Left hindlimb (tissue), 1 donor: ENCODE measurements at regions not wholly inside any gene's neighbourhood (a gene's known extent, or its start where the extent isn't known, plus 50 kb on each side); places are given as distances from the start of the nearest gene placed in this dataset.
A peak's percentile ranks its signal among the peaks of the same experiment; 100 is the strongest.

ENCODE experiments used
- DNase-seq: peaks from one replicate; pipeline ENCODE4 v3.0.0-alpha.2; 2018

- no peak for DNase-seq
Observed at GRCh38 chr10:111756217-111757061, 427.1 kb downstream of the GPAM start.

- DNase-seq: no peak
Observed at GRCh38 chr10:111758593-111758992, 425.0 kb downstream of the GPAM start.

- DNase-seq: no peak
Observed at GRCh38 chr10:111762114-111762513, 421.5 kb downstream of the GPAM start.

GRCh38 chr10:111765216-111765615 is 418.3 kb downstream of the GPAM start:
- no peak for DNase-seq

- DNase-seq: no peak
Observed at GRCh38 chr10:111766464-111766863, 417.1 kb downstream of the GPAM start.

GRCh38 chr10:111767661-111768060 is 415.9 kb downstream of the GPAM start:
- DNase-seq: no peak

- no peak for DNase-seq
Observed at GRCh38 chr10:111773950-111774349, 409.6 kb downstream of the GPAM start.

DNA sequence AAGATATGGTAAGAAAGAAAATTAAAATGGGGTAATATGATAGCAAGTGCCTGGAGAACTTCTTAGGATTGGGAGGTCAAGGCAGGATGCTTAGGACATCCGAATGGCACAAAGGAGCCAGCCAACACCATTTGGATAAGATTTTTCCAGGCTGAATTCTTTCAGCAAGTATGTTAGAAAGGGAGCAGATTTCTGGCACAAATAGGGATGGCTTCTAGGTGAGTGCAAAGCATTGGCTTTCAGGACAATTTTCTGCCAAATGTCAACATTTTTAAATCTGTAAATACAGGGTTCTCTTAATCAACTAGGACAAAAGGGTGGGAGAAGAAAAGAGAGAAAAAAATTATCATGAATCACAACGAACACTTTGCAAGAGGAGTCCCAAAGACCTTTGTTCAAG is 409.1 kb downstream of the GPAM start:
- DNase-seq: no peak

DNA sequence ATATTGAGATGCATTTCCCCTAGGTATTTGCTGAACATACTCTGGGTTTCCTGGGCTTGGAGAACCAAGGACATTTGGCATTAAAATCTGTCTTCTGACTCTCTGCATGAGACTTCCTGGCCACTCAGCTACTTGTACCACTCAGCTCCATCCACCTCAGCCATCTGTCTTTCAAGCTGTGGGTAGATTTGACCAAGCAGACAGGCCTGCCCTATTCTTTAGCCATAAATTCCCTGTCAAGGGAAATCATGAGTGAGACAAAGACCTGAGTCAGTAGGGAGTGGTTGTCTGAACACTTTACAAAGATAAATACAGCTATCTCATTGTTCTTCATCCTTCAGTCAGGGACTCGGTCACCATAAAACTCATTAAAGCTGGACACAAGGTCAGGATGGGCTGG is 399.1 kb downstream of the GPAM start:
- DNase-seq: no peak

DNA sequence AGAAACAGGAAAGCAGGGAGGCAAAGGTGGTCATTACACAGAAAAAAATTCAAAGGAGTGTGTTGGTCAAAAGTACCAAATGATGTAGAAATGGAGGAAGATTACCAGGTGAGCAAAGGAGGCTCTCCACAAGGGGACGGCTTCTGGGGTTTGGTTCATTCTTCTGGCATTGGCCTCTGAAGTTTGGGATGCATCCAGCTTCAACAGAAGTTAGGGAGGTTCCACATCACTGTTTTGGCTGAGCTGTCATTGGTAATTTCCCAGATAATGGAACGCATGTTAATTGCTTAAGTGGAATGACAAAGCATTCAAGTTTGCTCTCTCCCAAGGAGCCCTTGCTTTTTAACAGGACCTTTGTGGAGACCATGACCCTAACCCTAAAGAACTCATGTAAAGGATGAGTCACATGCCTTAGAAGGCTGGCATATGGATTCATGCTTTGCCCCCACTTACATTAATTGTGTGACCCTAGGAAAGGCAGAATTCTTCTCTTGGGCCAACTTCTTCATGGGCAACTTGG is 398.6 kb downstream of the GPAM start:
- no peak for DNase-seq

DNA sequence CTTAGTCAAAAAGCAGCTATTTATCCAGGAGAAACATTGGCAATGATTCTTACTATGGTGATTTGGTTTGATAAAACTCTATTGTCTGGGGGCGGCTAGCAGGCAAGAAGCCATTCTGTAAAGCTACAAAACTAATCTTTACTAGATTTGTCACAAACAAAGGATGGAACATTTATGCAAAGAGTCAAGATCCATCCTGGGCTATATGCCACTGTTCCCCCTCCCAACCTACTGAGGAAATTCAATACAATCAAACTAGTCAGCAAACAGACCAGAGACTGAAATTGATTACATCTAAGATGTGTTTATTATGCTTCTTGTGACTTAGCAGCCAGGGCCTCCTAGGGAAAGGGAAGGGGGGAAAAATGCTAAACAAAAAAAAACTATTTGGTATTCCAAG is 397.6 kb downstream of the GPAM start:
- no peak for DNase-seq

DNA sequence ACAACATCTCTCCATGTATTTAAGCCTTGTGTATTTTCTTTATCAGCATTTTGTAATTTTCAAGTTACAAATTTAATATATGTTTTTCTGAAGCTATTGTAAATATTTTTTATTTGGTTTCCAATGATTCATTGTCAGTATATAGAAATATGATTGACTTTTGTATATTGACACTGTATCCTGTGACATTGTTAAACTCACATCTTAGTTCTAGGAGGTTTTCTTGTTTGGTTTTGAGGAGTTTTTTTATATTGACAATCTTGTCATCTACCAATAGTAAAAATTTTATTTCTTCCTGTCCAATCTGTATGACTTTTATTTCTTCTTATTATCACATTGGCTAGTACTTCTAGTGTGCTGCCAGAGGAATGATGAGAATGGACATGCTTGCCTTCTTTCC is 393.7 kb downstream of the GPAM start:
- no peak for DNase-seq

DNA sequence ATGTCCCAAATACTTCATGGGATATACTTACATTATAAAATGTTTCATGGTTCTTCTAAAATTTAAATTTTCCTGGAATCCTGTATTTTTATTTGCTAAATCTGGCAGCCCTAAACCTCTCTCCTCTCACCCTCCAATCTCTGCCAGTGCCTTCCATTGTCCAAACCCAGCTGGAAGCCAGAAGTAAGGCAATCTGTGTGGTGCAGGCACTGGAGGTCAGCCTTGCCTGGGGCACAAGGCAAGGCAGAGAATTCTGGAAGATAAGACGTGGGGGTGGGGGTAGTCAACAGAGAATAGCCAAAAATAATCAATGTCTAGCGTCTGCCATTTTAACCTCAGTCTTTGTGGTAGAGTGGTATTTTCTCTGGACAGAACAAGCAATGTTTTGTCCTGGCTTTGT is 381.7 kb downstream of the GPAM start:
- DNase-seq: no peak

- DNase-seq: no peak
Observed at GRCh38 chr10:111804781-111805180, 378.8 kb downstream of the GPAM start.

GRCh38 chr10:111811517-111811916 is 372.0 kb downstream of the GPAM start:
- no peak for DNase-seq

GRCh38 chr10:111820471-111820870 is 363.1 kb downstream of the GPAM start:
- DNase-seq: no peak

DNA sequence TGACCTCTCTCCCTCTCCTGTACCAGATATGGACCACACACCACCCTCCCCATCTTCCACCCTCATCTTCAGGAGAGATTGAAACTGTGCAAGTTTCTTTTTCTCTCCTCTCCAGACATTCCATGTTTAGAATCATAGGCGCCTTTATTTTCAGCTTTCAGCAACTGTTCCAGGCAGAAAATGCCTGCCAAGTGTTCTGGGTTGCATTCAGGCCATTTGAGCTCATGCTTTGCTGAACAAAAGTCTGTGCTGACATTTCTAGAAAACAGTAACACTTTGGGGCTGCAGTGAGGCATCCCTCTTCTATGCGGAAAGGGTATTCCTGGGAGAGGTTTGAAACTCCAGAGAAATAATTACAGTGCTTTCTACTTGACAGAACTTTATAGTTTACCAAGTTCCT is 361.7 kb downstream of the GPAM start:
- DNase-seq: no peak

DNA sequence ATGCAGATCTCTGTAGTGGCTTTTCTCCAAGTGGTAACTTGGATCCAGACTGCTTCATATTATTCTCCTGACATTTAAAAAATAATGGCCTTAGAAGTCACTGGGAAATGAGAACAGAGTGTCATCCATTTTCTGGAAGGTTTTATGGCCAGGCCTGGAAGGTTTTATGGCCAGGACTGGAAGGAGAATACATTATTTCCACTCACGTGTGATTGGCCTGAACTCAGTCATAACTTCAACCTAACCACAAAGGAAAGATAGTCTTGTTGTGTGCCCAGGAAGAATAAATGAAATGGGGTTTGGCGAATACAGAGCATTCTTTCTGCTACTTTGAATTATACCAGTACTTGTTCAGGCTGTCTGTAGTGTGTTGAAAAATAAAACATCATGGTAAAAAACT is 360.9 kb downstream of the GPAM start:
- DNase-seq: no peak

DNA sequence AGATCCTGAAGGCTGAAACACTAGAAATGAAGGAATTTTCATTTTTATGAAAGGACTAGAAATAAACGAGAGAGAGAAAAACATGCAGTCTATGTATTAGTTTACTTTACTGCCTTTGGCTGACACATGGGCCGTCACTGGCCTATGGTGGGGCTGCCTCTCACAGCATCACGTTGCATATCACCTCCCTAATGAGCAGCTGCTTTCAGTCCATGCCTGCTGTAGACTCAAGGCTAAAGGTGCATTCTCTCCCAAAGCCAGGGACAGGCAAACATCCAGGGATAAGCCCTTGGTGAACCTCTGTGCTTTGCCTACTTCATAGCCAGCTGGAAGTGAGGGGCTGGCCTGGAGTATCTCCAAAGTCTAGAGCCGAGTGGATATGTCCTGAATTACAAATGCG is 359.4 kb downstream of the GPAM start:
- DNase-seq: peak; percentile 37

DNA sequence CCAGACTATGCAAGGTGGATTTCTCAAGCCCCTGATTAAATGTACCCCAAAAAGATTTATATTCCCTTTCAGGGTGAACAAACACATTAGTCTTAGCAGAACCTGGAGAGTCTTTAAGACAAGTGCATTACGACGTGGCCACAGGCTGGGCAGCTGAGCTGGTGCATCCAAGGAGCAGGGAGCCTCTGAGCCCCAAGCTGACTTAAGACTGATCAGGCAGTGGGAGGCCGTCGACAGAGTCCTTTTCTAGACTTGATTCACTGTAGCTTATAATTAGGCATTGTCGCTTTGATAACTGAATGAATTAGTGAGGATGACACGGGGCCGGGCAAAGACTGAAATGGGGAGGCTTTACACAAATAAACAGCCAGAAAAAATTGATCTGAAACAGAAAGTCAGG is 353.2 kb downstream of the GPAM start:
- DNase-seq: no peak

DNA sequence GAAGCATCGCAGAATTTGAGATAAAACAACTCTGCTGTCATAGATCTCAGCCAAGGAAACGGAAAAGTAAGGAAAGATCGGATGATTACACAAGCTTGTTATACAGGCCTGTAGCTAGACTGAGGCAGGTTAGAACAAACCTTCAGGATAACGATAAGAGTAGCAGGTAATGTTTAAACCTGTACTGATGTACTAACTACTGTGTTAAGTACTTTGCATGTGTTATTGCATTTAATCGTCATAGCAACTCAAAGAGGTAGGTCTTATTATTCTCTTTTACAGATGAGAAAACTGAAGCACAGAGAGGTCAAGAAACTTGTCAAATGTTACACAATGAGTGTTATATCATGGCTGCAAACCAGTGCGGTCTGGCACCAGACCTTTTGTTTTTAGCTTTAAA is 352.5 kb downstream of the GPAM start:
- DNase-seq: no peak

- DNase-seq: no peak
Observed at GRCh38 chr10:111833251-111833650, 350.3 kb downstream of the GPAM start.

DNA sequence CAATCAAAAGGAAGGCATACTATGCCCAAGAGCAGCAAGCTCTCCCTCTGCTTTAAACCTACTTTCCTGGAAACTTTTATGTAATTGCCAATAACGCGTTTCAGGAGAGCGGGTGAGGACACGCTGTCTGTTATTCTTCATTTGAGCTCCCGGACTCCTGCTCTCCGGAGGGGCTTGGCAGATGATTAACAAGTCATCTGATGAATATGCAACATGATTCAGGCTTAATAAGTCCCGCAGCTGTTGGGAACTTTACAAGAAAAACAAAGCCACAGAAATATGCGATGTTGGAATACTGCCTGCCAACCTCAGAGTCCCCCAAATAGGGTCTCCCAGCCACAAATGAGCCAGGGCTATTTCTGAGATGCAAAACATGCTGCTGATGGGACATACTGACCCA is 348.0 kb downstream of the GPAM start:
- peak; percentile 37 for DNase-seq

- DNase-seq: no peak
Observed at GRCh38 chr10:111836064-111836463, 347.5 kb downstream of the GPAM start.

DNA sequence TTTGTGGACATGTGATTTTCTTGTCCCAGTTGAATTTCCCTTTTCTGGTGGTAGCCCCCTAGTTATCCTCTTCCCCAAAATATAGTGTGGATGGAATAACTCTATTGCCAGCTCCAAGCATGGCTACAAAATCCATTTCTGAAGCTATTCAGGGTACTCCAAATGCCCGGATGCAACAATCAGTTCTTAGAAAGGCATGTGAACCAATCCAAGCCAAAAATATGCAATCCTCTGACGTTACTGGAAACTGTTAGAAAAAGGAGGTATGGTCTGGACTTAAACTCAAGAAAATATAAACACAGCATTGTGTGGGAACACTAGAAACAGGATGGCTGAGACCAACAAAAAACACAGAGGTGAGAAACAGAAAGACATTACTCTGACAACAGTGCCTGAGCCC is 347.0 kb downstream of the GPAM start:
- no peak for DNase-seq
